Progenitor cell of endocrine pancreas (in vitro differentiated cells): ENCODE measurements at regions not wholly inside any gene's neighbourhood (a gene's known extent, or its start where the extent isn't known, plus 50 kb on each side); places are given as distances from the start of the nearest gene placed in this dataset.
"Not testable (repeated sequence)": the region's sequence is repeated elsewhere in the genome, so short reads cannot be mapped to it uniquely, and the experiment has no call there.

Experiments used
- DNase-seq: peaks from one replicate; pipeline ENCODE4 v3.0.0; 2021; ENCODE audit warnings: low spot score; ENCODE audit not compliant: unreplicated experiment
- H3K27ac Mint-ChIP-seq: 2 replicates; pipeline ENCODE4 v1.8.0; 2021; ENCODE audit warnings: mild to moderate bottlenecking, moderate library complexity, mixed read lengths
- H3K27me3 Mint-ChIP-seq: 2 replicates; pipeline ENCODE4 v1.8.0; 2021; ENCODE audit warnings: mixed read lengths
- H3K36me3 Mint-ChIP-seq: 2 replicates; pipeline ENCODE4 v1.8.0; 2022; ENCODE audit warnings: mixed read lengths; ENCODE audit not compliant: insufficient read depth
- H3K4me1 Mint-ChIP-seq: 2 replicates; pipeline ENCODE4 v1.8.0; 2021; ENCODE audit warnings: low read depth, mixed read lengths
- H3K4me3 Mint-ChIP-seq: 2 replicates; pipeline ENCODE4 v1.8.0; 2021; ENCODE audit warnings: low read depth, mild to moderate bottlenecking, moderate library complexity, mixed read lengths
- H3K9me3 Mint-ChIP-seq: 2 replicates; pipeline ENCODE4 v1.8.0; 2021; ENCODE audit warnings: low read depth, mixed read lengths
- TF ChIP-seq, protein P1 (sequence below): fragments of 200-600 bp; sonication (generic); IDR thresholded peaks from one replicate; pipeline ENCODE4 v1.5.0; 2021; ENCODE audit warnings: antibody characterized with exemption, mild to moderate bottlenecking; ENCODE audit not compliant: unreplicated experiment

DNA sequence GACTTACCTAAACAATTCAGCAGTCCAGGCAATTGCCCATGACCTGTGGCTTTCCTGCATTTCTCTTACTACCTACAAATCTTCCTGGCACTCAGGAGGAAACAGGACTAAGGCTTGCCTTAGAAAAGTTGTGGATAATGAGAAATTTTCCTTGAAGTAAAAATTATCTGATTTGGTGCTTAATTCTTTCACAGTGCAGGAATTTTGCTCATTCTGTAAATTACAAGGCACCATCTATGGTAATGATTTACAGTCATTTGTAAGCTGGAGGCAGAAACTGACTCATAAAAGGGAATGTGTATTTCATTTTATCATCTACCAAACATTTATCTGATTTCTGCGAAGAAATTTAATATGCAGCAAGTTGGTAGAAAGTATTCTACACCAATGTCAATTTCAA lies 211.5 kb upstream of the FKBP1C start:
- Mint-ChIP-seq H3K4me1 (peaks cover 18% of the 10 kb centered on the region), H3K9me3 (peaks cover 5% of the 10 kb centered on the region), H3K27me3 (no peaks in the 10 kb centered on the region), H3K4me3 (no peak overlapping the region), H3K27ac (peak overlapping the region; percentile 96), H3K36me3 (no peaks in the 10 kb centered on the region)
- TF ChIP-seq, protein P1, sequence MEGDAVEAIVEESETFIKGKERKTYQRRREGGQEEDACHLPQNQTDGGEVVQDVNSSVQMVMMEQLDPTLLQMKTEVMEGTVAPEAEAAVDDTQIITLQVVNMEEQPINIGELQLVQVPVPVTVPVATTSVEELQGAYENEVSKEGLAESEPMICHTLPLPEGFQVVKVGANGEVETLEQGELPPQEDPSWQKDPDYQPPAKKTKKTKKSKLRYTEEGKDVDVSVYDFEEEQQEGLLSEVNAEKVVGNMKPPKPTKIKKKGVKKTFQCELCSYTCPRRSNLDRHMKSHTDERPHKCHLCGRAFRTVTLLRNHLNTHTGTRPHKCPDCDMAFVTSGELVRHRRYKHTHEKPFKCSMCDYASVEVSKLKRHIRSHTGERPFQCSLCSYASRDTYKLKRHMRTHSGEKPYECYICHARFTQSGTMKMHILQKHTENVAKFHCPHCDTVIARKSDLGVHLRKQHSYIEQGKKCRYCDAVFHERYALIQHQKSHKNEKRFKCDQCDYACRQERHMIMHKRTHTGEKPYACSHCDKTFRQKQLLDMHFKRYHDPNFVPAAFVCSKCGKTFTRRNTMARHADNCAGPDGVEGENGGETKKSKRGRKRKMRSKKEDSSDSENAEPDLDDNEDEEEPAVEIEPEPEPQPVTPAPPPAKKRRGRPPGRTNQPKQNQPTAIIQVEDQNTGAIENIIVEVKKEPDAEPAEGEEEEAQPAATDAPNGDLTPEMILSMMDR: no peak
- DNase-seq: no peak

DNA sequence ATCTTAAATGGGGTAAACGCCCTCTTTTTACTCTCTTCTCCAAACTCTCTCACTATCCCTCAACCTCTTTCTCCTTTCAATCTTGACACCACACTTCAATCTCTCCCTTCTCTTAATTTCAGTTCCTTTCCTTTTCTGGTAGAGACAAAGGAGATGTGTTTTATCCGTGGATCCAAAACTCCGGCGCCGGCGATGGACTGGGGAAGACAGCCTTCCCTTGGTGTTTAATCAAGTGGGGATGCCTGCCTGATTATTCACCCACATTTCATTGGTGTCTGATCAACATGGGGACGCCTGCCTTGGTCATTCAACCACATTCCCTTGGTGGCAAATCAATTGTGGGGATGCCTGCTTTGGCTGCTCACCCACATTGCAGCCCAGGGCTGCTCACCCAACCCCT lies 205.3 kb upstream of the FKBP1C start:
- H3K27me3 Mint-ChIP-seq, H3K36me3 Mint-ChIP-seq, DNase-seq, H3K27ac Mint-ChIP-seq, H3K4me1 Mint-ChIP-seq, H3K4me3 Mint-ChIP-seq, H3K9me3 Mint-ChIP-seq: not testable (repeated sequence)

DNA sequence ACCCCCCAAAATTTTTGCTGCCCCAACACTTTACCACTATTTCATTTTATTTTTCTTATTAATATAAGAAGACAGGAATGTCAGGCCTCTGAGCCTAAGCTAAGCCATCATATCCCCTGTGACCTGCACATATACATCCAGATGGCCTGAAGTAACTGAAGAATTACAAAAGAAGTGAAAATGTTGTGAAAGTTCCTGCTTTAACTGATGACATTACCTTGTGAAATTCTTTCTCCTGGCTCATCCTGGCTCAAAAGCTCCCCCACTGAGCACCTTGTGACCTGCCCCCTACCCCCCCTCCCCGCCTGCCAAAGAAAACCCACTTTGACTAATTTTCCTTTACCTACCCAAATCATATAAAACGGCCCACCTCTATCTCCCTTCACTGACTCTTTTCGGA lies 200.3 kb upstream of the FKBP1C start:
- H3K27ac Mint-ChIP-seq, H3K4me3 Mint-ChIP-seq, H3K36me3 Mint-ChIP-seq, H3K9me3 Mint-ChIP-seq, DNase-seq, H3K27me3 Mint-ChIP-seq: not testable (repeated sequence)
- H3K4me1 Mint-ChIP-seq: peaks cover 12% of the 10 kb centered on the region

DNA sequence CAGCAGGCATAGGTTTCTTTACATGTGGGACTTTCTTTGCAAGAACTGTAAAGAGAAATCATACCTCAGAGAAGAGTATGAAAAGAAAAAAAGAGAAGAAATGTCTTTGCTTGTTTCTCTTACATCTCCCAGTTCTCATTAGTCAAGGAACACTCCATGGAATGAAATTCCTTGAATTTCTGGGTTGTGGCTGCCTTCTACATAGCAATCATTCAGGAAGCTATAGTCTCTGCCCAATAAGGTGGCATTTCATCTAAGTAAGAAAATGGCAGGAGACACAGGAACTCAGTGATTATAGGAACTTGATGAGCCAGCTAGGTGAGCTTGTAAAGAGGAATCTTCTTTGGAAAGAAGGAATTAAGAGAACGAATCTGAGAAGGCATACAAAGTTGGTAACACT lies 197.0 kb upstream of the FKBP1C start:
- Mint-ChIP-seq H3K36me3 (no peaks in the 10 kb centered on the region), H3K27me3 (no peaks in the 10 kb centered on the region), H3K4me1 (peaks cover 12% of the 10 kb centered on the region), H3K27ac (peak overlapping the region; percentile 45), H3K4me3 (no peak overlapping the region), H3K9me3 (no peaks in the 10 kb centered on the region)
- TF ChIP-seq, protein P1: no peak
- DNase-seq: no peak

DNA sequence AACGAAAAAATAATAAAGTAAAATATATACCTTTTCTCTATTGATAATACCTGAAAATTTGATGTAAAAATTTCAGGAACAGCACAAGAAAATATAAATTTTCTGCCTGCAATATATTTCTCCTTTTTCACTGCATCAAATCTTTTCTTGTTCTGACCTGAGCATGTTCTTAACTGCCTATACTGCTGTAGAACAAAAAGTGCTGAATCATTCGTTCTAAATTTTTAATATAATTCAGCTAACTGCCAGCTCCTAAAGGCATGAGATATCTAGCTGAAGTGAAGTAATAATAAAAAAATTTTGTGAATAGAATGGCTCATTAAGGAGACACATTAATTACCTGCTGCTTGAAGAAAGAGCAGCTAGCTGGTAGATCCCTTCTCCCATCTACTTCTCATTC lies 188.6 kb upstream of the FKBP1C start:
- TF ChIP-seq, protein P1: no peak
- Mint-ChIP-seq H3K27me3 (no peaks in the 10 kb centered on the region), H3K4me3 (no peak overlapping the region), H3K4me1 (no peaks in the 10 kb centered on the region), H3K27ac (no peak overlapping the region), H3K9me3 (no peaks in the 10 kb centered on the region), H3K36me3 (no peaks in the 10 kb centered on the region)
- no peak for DNase-seq

DNA sequence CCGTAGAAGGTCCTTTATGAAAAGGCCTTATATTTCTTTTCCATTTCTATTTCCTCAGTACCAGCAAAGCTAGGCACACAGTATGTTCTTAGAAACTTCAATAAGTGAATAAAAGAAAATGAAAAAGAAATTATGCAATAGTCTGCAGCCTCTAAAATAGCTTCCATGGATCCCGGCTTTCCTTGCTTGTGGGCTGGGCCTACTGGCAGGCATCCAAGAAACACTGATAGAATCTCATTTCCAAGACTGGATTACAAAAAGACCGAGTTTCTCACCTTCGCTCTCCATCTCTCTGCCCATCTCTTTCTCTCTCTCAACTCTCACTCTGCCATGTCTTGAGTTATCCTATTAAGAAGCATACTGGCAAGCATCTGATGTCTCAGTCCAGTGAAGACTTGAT lies 187.5 kb upstream of the FKBP1C start:
- no peaks in the 10 kb centered on the region for H3K36me3 Mint-ChIP-seq
- TF ChIP-seq, protein P1: no peak
- H3K4me3 Mint-ChIP-seq: no peak overlapping the region
- no peaks in the 10 kb centered on the region for H3K27me3 Mint-ChIP-seq
- no peaks in the 10 kb centered on the region for H3K9me3 Mint-ChIP-seq
- no peak overlapping the region for H3K27ac Mint-ChIP-seq
- no peaks in the 10 kb centered on the region for H3K4me1 Mint-ChIP-seq
- no peak for DNase-seq
